ENCODE measurements at regions not wholly inside any gene's neighbourhood (a gene's known extent, or its start where the extent isn't known, plus 50 kb on each side); places are given as distances from the start of the nearest gene placed in this dataset.

DNA sequence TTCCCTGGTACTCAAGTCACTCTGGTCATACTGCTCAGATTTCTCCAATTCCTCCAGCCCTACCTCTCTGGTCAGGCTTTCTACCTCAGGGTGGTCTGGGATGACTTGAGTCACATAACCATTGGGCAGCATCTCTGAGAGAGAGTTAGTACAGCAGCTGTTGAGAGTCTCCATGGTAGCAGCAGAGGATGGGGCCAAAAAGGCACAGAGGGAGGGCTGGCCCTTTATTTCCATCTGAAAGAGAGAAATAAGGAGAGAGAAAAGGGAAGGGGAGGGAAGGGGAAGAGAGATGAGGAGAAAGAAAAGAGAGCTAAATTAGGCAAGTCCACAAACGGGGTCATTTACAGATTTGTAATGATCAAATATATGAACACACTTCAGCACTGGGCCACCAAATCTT lies 149.1 kb upstream of the ARHGEF9 start (continued):
- TF ChIP-seq SNAI1 (CRISPR knock-in tag; IDR thresholded peaks at IDR 0.05; ENCODE audit: borderline replicate concordance) (no peak), HNF1A (IDR thresholded peaks at IDR 0.05; ENCODE audit: low read depth) (no peak), HNF1A (CRISPR knock-in tag; IDR thresholded peaks at IDR 0.05; ENCODE audit: borderline replicate concordance) (no peak)

GRCh38 chrX:63932907-63933306 lies 147.9 kb upstream of the ARHGEF9 start:
- no peak overlapping the region for H2AFZ ChIP-seq (ENCODE audit: low read length)
- no peaks in the 10 kb centered on the region for H4K20me1 ChIP-seq (ENCODE audit: insufficient read depth, low read length)
- CTCF ChIA-PET (ENCODE audit: low intra/inter-chr PET ratio, low total read pairs), result no interaction called here
- H3K9ac ChIP-seq (ENCODE audit: insufficient read depth, low read depth, low read length), result no peak overlapping the region
- H3K79me2 ChIP-seq (ENCODE audit: insufficient read depth, low read length), result no peaks in the 10 kb centered on the region
- FAIRE-seq (no peak), DNase-seq (ENCODE audit: low spot score) (no peak), ATAC-seq (no peak)
- intact Hi-C loops (cut with micrococcal nuclease; ENCODE audit: unreplicated experiment) (no loop called here), in situ Hi-C loops (cut with HindIII; ENCODE audit: extremely low pct_ligation_motif_present, low pct_unique_long_range_greater_than_20kb) (no loop called here)
- no peaks in the 10 kb centered on the region for H3K9me3 ChIP-seq (ENCODE audit: low read length)
- no peak overlapping the region for H3K27ac ChIP-seq (ENCODE audit: extremely low read length, insufficient read depth, low read length)
- no TSS peak for BruUV-seq (replicated peaks)
- no peak overlapping the region for H3K4me3 ChIP-seq (replicated peaks in 1 of 3; ENCODE audit: insufficient read depth in 1 of 3, low read depth in 2 of 3, low read length in 3 of 3)
- no peaks in the 10 kb centered on the region for H3K27me3 ChIP-seq (ENCODE audit: control insufficient read depth in 1 of 2, insufficient read depth in 2 of 2, low read length in 2 of 2)
- H3K4me2 ChIP-seq (ENCODE audit: low read depth, low read length), result no peak overlapping the region
- 65% methylated on average over 2 of the region's 10 CpGs for WGBS (ENCODE audit: low lambda C conversion rate)
- POLR2A ChIA-PET, result no interaction called here
- no peaks in the 10 kb centered on the region for H3K36me3 ChIP-seq (replicated peaks in 1 of 2; ENCODE audit: control insufficient read depth in 1 of 2, insufficient read depth in 2 of 2, low read length in 2 of 2)
- H3K4me1 ChIP-seq (ENCODE audit: insufficient read depth, low read length), result no peaks in the 10 kb centered on the region
- TF ChIP-seq ZNF136 (CRISPR knock-in tag; IDR thresholded peaks at IDR 0.05; ENCODE audit: low read depth) (no peak), ZNF737 (CRISPR knock-in tag; IDR thresholded peaks at IDR 0.05; ENCODE audit: borderline replicate concordance) (no peak), MEIS2 (CRISPR knock-in tag; IDR thresholded peaks at IDR 0.05) (no peak), ZNF180 (CRISPR knock-in tag; IDR thresholded peaks at IDR 0.05; ENCODE audit: borderline replicate concordance, low read depth) (no peak), PHF21A (CRISPR knock-in tag; IDR thresholded peaks at IDR 0.05) (no peak), CERS6 (CRISPR knock-in tag; IDR thresholded peaks at IDR 0.05) (no peak), ZNF577 (CRISPR knock-in tag; IDR thresholded peaks at IDR 0.05; ENCODE audit: borderline replicate concordance, low read depth) (no peak), HOXA3 (CRISPR knock-in tag; IDR thresholded peaks at IDR 0.05) (no peak)
- TF ChIP-seq, protein P1, sequence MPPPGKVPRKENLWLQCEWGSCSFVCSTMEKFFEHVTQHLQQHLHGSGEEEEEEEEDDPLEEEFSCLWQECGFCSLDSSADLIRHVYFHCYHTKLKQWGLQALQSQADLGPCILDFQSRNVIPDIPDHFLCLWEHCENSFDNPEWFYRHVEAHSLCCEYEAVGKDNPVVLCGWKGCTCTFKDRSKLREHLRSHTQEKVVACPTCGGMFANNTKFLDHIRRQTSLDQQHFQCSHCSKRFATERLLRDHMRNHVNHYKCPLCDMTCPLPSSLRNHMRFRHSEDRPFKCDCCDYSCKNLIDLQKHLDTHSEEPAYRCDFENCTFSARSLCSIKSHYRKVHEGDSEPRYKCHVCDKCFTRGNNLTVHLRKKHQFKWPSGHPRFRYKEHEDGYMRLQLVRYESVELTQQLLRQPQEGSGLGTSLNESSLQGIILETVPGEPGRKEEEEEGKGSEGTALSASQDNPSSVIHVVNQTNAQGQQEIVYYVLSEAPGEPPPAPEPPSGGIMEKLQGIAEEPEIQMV (CRISPR knock-in tag; IDR thresholded peaks at IDR 0.05; ENCODE audit: low read depth), result no peak
- TF ChIP-seq, protein P2, sequence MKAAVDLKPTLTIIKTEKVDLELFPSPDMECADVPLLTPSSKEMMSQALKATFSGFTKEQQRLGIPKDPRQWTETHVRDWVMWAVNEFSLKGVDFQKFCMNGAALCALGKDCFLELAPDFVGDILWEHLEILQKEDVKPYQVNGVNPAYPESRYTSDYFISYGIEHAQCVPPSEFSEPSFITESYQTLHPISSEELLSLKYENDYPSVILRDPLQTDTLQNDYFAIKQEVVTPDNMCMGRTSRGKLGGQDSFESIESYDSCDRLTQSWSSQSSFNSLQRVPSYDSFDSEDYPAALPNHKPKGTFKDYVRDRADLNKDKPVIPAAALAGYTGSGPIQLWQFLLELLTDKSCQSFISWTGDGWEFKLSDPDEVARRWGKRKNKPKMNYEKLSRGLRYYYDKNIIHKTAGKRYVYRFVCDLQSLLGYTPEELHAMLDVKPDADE (CRISPR knock-in tag; IDR thresholded peaks at IDR 0.05), result no peak
- TF ChIP-seq, protein P3, sequence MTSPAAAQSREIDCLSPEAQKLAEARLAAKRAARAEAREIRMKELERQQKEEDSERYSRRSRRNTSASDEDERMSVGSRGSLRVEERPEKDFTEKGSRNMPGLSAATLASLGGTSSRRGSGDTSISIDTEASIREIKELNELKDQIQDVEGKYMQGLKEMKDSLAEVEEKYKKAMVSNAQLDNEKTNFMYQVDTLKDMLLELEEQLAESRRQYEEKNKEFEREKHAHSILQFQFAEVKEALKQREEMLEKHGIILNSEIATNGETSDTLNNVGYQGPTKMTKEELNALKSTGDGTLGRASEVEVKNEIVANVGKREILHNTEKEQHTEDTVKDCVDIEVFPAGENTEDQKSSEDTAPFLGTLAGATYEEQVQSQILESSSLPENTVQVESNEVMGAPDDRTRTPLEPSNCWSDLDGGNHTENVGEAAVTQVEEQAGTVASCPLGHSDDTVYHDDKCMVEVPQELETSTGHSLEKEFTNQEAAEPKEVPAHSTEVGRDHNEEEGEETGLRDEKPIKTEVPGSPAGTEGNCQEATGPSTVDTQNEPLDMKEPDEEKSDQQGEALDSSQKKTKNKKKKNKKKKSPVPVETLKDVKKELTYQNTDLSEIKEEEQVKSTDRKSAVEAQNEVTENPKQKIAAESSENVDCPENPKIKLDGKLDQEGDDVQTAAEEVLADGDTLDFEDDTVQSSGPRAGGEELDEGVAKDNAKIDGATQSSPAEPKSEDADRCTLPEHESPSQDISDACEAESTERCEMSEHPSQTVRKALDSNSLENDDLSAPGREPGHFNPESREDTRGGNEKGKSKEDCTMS (CRISPR knock-in tag; conservative IDR thresholded peaks at IDR 0.05), result no peak

Data from HepG2 (cell line).